Activated B cell treated with CpG ODN at 0.5 μM for 24 hours (primary cell): ENCODE measurements at regions not wholly inside any gene's neighbourhood (a gene's known extent, or its start where the extent isn't known, plus 50 kb on each side); places are given as distances from the start of the nearest gene placed in this dataset.

ENCODE experiments used
- ATAC-seq: fragments of 200-7000 bp; cut with Tn5 transposase; one replicate; pipeline ENCODE4 v1.10.0; 2021; ENCODE audit warnings: low read depth, mild to moderate bottlenecking, moderate library complexity
- CTCF ChIA-PET: fragments of 350-600 bp; sonication (Branson Sonifier 250); formaldehyde crosslinking; loops from one replicate; lab custom pipeline; 2021; ENCODE audit warnings: antibody characterized with exemption; lab: Charles Lee
- POLR2A ChIA-PET: fragments of 350-600 bp; sonication (Branson Sonifier 250); formaldehyde crosslinking; loops from one replicate; lab custom pipeline; 2021; ENCODE audit warnings: antibody characterized with exemption; lab: Charles Lee
- DNase-seq: peaks from one replicate; pipeline ENCODE4 v3.0.0; 2022
- H3K27ac Mint-ChIP-seq: one replicate; pipeline ENCODE4 v1.8.0; 2020; ENCODE audit warnings: mixed read lengths
- H3K27me3 Mint-ChIP-seq: one replicate; pipeline ENCODE4 v1.8.0; 2021; ENCODE audit warnings: mixed read lengths
- H3K36me3 Mint-ChIP-seq: one replicate; pipeline ENCODE4 v1.8.0; 2021; ENCODE audit warnings: low read depth, mixed read lengths
- H3K4me1 Mint-ChIP-seq: one replicate; pipeline ENCODE4 v1.8.0; 2021; ENCODE audit warnings: mixed read lengths
- H3K4me3 Mint-ChIP-seq: one replicate; pipeline ENCODE4 v1.8.0; 2020; ENCODE audit warnings: mild to moderate bottlenecking, mixed read lengths
- H3K9me3 Mint-ChIP-seq: one replicate; pipeline ENCODE4 v1.8.0; 2020; ENCODE audit warnings: mixed read lengths
- intact Hi-C: fragments of 100-400 bp; cut with micrococcal nuclease; formaldehyde crosslinking; loops from one replicate; pipeline ENCODE4 v1.15.1; 2024
- TF ChIP-seq, protein P1 (sequence below): fragments of 200-600 bp; IDR thresholded peaks from one replicate; pipeline ENCODE4 v1.8.0; 2022; ENCODE audit warnings: antibody characterized with exemption, mild to moderate bottlenecking

DNA sequence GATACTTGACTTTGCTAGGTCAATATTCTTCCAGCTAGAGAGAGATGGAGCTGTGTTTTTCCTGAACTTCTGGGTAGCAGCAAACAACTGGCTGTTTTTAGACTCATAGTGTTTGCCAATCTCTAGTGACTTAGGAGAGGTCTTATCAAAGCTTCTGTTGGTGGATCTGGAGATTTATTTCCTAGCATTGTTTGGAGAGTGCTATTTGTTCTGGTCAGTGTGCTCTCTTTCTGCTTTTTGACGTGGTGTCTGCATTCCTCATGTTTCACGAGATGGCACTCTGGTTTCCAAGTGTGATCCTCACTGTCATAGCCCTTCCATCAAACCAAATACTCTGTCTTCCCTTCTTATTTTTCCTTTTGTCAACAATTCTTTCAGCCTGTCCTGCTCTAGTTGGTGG lies 88.6 kb upstream of the DAZL start:
- CTCF ChIA-PET: interaction anchor here (1.1 kb wide), 1 partner anchor 190 kb away, joined by 3 read pairs; no protein-coding TSS in a partner anchor
- H3K27ac Mint-ChIP-seq: no peak overlapping the region
- H3K27me3 Mint-ChIP-seq: no peaks in the 10 kb centered on the region
- H3K4me1 Mint-ChIP-seq: peaks cover 54% of the 10 kb centered on the region
- TF ChIP-seq, protein P1, sequence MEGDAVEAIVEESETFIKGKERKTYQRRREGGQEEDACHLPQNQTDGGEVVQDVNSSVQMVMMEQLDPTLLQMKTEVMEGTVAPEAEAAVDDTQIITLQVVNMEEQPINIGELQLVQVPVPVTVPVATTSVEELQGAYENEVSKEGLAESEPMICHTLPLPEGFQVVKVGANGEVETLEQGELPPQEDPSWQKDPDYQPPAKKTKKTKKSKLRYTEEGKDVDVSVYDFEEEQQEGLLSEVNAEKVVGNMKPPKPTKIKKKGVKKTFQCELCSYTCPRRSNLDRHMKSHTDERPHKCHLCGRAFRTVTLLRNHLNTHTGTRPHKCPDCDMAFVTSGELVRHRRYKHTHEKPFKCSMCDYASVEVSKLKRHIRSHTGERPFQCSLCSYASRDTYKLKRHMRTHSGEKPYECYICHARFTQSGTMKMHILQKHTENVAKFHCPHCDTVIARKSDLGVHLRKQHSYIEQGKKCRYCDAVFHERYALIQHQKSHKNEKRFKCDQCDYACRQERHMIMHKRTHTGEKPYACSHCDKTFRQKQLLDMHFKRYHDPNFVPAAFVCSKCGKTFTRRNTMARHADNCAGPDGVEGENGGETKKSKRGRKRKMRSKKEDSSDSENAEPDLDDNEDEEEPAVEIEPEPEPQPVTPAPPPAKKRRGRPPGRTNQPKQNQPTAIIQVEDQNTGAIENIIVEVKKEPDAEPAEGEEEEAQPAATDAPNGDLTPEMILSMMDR: no peak
- POLR2A ChIA-PET: no interaction called here
- ATAC-seq: no peak
- H3K9me3 Mint-ChIP-seq: no peaks in the 10 kb centered on the region
- no peaks in the 10 kb centered on the region for H3K36me3 Mint-ChIP-seq
- H3K4me3 Mint-ChIP-seq: no peak overlapping the region
- DNase-seq: no peak
- intact Hi-C loops: no loop called here

DNA sequence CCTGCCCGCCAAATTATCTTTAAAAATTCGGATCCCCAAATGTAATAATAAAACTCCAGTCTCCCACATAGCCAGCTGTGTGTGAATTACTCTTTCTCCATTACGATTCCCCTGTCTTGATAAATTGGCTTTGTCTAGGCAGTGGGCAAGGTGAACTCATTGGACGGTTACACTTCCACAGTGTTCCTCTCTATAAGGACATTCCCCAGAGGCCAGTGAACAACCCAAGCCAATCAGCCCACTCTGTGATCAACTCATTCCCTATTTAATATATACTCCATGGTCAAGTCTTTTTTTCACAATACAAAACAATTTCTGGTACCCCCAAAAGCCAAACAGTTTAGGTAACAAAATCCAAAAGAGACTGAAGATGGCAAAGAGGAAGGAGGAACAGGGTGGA lies 90.5 kb upstream of the DAZL start:
- POLR2A ChIA-PET: no interaction called here
- Mint-ChIP-seq H3K27me3 (no peaks in the 10 kb centered on the region), H3K4me1 (peaks cover 62% of the 10 kb centered on the region), H3K27ac (peak overlapping the region; percentile 80), H3K9me3 (no peaks in the 10 kb centered on the region), H3K36me3 (no peaks in the 10 kb centered on the region), H3K4me3 (peak overlapping the region; percentile 74)
- intact Hi-C loops: no loop called here
- TF ChIP-seq, protein P1: no peak
- CTCF ChIA-PET: no interaction called here
- DNase-seq (no peak), ATAC-seq (no peak)

DNA sequence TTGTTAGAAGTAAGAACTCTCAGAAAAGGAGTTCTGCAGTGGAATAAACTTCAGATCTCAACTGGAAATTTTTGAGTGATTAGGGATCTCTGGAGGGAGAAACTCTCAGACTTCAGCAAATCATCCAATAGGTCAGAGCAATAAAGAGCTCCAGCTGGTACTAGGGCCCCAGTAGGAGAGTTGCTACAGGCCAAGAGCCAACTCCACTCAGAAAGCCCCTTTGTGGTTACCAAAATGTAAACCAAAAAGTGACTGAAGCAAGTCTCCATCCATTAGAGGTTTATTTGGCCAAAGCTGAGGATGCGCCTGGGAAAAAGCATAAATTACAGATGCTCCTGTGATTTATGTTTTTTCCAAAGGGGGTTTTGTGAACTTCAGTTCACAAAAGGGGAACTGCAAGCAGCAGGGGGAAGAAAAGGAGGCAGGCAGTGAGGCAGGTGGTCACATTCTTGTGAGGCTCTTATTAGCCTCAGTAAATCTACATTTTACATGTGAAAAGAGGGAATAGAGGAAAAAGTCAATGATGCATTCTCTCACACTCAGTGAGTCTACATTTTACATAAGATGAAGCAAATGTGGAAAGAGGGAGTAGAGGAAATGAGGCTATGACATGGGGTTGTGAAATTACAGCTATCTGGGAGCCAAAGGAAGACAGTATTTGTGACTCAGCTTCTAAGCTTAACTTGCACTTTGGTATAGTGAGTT lies 92.4 kb upstream of the DAZL start:
- Mint-ChIP-seq H3K27me3 (no peaks in the 10 kb centered on the region), H3K9me3 (no peaks in the 10 kb centered on the region), H3K36me3 (no peaks in the 10 kb centered on the region), H3K27ac (peak overlapping the region; percentile 80), H3K4me1 (peaks cover 61% of the 10 kb centered on the region), H3K4me3 (peak overlapping the region; percentile 74)
- ChIA-PET CTCF (interaction anchor here (0.7 kb wide), 1 partner anchor 36 kb away, joined by 4 read pairs; no protein-coding TSS in a partner anchor), POLR2A (no interaction called here)
- ATAC-seq (peak; percentile 37), DNase-seq (no peak)
- intact Hi-C loops: no loop called here
- TF ChIP-seq, protein P1: no peak

DNA sequence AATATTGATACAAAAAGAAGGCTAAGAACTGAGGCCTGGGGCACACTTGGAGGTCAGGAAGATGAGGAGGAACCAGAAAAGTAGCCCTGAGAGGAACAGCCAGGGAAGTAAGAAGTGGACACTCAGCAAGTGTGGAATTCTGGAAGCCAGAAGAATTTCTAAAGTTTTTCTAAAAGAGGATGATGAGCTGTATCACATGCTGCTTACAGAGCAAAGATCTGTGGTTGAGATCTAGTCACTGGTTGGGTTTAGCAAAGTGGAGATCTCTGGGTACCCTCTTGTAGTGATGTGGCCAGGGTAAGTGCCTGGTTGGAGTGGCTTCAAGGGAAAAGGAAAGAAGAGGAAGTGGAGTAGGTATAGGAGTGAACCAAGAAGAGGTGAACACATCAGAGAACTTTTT lies 95.4 kb upstream of the DAZL start:
- Mint-ChIP-seq H3K9me3 (no peaks in the 10 kb centered on the region), H3K4me1 (peaks cover 41% of the 10 kb centered on the region), H3K27me3 (no peaks in the 10 kb centered on the region), H3K4me3 (no peak overlapping the region), H3K27ac (no peak overlapping the region), H3K36me3 (no peaks in the 10 kb centered on the region)
- CTCF ChIA-PET: no interaction called here
- intact Hi-C loops: no loop called here
- no peak for DNase-seq
- ATAC-seq: no peak
- POLR2A ChIA-PET: no interaction called here
- TF ChIP-seq, protein P1: no peak

DNA sequence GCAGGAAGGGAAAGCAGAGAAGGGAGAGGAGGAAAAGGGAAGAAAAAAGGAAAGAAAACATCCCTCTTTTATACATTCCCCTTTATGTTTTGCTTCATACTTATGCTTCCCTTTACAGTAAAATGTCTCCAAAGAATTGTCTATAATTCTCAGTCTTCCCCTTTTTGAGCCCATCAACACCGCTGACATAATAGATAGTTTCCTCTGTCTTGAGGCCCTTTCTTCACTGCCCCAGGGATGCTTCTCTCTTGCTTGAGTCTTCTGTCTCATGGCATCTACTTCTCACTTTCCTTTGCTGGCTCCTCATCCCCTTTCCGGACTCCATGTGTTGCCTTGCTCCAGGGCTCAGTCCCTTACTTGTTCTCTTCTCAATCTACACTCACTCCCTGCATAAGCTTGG lies 99.7 kb upstream of the DAZL start:
- ATAC-seq (no peak), DNase-seq (no peak)
- CTCF ChIA-PET: no interaction called here
- no peaks in the 10 kb centered on the region for H3K36me3 Mint-ChIP-seq
- H3K27ac Mint-ChIP-seq: no peak overlapping the region
- intact Hi-C loops: no loop called here
- H3K4me3 Mint-ChIP-seq: no peak overlapping the region
- no peaks in the 10 kb centered on the region for H3K27me3 Mint-ChIP-seq
- TF ChIP-seq, protein P1: no peak
- H3K4me1 Mint-ChIP-seq: peaks cover 6% of the 10 kb centered on the region
- POLR2A ChIA-PET: no interaction called here
- peaks cover 5% of the 10 kb centered on the region for H3K9me3 Mint-ChIP-seq
